Fibroblast of skin of abdomen (primary cell): ENCODE measurements at regions not wholly inside any gene's neighbourhood (a gene's known extent, or its start where the extent isn't known, plus 50 kb on each side); places are given as distances from the start of the nearest gene placed in this dataset.

Source experiments
- DNase-seq: peaks from one replicate; pipeline ENCODE4 v3.0.0-alpha.2; 2013

DNA sequence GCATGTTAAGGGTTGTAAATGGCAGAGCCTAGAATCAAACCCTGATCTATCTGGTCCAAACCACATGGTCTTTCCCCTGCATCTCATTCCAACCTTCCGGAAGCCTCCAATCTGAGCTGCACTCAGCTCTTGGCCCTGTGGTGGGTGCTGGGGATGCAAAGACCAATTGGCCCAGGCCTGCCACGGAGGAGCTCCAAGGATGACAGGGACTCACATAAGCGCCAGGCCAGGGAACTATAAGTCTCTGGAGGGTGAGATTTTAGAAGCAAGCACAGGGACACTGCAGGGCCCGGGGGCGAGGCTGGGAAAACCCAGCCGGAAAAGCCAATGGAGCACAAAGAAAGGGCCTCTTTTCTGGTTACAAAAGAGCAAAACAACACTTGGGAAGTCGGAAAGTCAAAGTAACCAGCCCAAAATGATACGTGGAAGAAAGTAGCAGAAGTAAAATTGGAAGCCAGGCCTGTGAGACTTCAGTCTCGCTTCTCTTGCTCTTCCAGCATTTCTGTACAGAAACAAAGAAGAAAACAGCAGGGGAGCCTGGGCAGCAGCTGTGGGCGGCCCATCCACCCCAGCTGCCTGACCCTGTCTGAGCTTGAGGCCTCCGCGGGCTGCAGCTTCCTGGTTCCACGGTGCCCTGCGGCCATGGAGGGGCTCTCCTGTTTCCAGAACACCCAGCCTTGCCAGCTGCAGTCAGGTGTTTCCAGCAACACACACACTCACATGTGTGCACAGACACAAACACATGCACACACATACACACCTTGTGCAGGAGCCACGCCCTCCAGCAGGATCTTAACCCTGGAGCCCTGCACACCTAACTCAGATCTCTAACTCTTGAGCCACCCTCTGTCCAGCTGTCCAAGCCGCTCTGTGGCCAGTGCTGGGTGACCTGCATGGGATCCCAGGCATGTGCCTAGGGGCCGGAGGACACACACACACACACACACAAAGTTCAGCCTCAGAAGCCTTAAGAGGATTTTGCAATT, 178.2 kb downstream of the BCL11B start:
- no peak for DNase-seq

DNA sequence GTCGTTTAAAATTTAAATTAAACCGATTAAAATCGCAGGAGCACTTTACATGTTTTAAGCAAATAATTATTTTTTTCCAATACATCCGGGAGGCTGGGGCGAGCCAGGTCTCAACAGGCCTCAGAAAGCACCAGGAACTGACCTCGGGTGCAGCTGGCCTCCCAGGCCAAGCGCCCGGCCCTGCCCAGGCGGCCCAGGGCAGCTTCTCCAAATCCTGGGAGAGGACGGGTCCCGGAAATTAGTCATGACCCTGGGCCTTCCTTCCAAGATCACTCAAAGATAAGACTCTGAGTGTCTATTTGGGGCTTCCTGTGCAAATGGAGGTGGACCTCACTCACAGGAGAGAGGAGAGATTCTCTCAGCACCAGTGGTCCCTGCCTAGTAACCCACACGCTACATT, 177.1 kb downstream of the BCL11B start:
- no peak for DNase-seq

GRCh38 chr14:99095369-99095768, 176.6 kb downstream of the BCL11B start:
- no peak for DNase-seq

GRCh38 chr14:99098199-99098598, 173.8 kb downstream of the BCL11B start:
- no peak for DNase-seq

DNA sequence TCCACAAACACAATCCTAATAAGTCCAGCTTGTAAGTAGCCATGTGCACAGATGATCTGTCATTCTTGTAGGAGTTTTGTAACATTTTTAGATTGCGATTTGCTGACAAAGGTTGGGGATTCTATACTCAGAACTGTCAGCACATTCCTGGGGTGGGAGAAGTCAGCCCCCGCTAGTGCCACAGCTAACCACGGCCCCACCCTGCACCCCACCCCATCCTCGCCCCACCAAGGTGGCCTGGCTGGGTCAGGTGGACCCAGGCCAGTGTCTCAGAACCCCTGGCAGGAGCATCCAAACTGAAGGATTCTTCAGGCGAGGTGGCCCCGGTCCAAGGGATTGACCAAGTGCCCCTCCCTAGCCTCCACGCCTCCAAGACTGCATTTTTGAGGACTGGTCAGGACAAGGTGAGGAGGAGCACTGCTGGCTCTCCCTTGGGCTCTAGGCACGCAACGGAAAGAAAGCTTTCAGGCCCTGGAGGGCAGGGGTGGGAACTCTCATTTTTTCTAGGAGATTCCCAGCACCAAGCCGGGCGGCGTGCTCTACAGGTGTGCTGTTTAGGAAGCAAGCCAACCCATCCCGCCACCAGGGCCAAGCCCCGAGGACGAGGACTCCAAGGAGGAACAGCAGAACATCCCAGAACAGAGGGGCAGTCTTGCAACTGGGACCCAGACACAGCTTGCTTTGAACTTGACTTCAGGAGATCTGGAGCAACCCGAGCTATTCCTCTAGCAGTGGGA, 172.8 kb downstream of the BCL11B start:
- no peak for DNase-seq

GRCh38 chr14:99100497-99101270, 171.3 kb downstream of the BCL11B start:
- no peak for DNase-seq

DNA sequence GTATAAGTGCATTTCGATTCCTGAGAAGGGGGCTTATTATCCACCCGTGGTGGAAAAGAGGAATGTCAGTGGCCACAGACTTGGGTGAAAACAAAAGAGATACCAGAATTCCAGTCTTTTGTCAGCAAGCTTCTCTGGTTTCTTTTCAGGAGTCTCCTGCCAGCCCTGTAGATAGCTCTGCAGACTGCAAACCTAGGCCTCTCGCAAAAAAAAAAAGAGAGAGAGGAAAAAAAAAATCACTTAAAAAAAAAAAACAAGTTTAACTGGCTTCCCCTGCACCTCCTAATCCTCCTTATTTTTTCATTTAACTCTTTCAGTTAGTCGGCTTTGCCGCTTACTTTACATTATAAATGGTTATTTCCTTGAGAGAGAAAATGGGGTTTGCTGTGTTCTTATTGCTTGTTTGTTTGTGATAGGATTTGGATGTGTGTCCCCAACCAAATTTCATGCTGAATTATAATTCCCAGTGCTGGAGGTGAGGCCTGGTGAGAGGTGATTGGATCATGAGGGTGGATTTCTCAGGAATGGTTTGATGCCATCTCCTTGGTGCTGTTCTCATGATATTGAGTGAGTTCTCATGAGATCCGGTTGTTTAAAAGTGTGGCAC, 170.0 kb downstream of the BCL11B start:
- no peak for DNase-seq

GRCh38 chr14:99116741-99117295, 155.2 kb downstream of the BCL11B start:
- no peak for DNase-seq

- no peak for DNase-seq
Measured at GRCh38 chr14:99117671-99118045, 154.3 kb downstream of the BCL11B start.

DNA sequence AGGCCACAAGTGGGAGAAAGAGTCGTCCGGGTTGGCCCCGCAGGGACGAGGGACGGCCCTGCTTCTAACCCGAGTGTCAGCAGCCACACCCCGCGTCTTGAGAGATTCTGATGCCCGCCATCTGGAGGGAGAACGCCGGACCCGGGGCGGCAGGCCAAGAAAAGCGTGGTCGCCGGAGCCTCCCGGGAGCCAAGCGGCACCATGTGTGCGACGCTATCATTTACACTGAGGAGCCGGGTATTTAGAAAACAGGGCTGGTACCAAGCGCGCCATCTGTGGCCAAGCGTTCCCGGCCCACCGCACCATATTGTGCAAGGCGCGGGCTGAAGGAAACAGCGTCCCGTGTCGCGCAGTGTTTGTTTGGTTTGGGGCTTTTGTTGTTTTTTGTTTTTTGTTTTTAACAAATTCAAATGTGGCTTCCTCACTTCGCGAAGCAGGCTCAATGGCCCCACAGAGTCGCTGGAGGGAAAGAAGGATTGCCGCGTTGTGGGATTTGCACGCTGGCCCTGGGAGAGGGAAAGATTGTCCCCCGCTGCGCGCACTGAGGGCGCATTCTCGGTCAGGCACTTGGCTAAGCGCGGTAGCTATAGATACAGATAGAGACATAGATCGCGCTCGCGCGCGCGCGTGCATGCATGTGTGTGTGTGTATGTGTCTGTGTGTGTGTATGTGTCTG, 153.8 kb downstream of the BCL11B start:
- DNase-seq, result no peak

DNA sequence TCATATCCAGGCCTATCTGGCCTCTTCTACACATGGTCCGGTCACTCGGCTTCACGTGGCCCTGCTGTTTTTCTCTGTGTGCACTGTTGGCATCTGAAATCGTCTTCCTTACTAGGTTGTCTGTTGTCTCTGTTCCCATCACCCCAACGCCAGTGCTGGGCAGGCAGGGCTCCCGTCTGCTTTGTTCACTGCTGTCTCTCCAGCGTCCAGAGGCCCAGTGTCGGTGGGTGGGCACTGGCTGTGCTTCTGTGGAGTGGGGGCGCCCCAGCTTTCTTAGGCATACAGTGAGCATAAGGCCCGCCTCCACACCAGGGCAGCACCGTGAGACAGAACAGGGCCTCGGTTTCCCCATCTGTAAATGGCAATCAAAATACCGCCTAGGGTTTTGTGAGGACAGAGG, 153.1 kb downstream of the BCL11B start:
- no peak for DNase-seq
